OCI-LY1 (cell line): ENCODE measurements at regions not wholly inside any gene's neighbourhood (a gene's known extent, or its start where the extent isn't known, plus 50 kb on each side); places are given as distances from the start of the nearest gene placed in this dataset.

Experiments
- H2AFZ ChIP-seq: fragments of 200-600 bp; sonication (generic), shearing (Covaris generic); 2 replicates; pipeline ENCODE4 v1.6.0; 2014; ENCODE audit warnings: antibody characterized with exemption, mild to moderate bottlenecking, low read length
- H3F3A ChIP-seq: fragments of 200-600 bp; sonication (generic), shearing (Covaris generic); 2 replicates; pipeline ENCODE4 v1.6.0; 2014; ENCODE audit warnings: mild to moderate bottlenecking, antibody characterized with exemption, low read length, moderate library complexity; ENCODE audit not compliant: insufficient read depth
- H3K27ac ChIP-seq: fragments of 200-600 bp; sonication (generic); 2 replicates; pipeline ENCODE4 v1.5.1; 2014; ENCODE audit warnings: low read length, mixed run types, mild to moderate bottlenecking, low read depth; ENCODE audit not compliant: poor library complexity, severe bottlenecking
- H3K27me3 ChIP-seq: fragments of 200-600 bp; sonication (generic); 2 replicates; pipeline ENCODE4 v1.6.0; 2014; ENCODE audit warnings: antibody characterized with exemption, mild to moderate bottlenecking, low read length, moderate library complexity; ENCODE audit not compliant: insufficient read depth
- H3K36me3 ChIP-seq: fragments of 200-600 bp; sonication (generic); 2 replicates; pipeline ENCODE4 v1.6.1; 2014; ENCODE audit warnings: mild to moderate bottlenecking, antibody characterized with exemption, low read length, moderate library complexity, mixed read lengths; ENCODE audit not compliant: insufficient read depth
- H3K4me1 ChIP-seq: fragments of 200-600 bp; sonication (generic); 2 replicates; pipeline ENCODE4 v1.5.1; 2014; ENCODE audit warnings: mild to moderate bottlenecking, low read length, moderate library complexity; ENCODE audit not compliant: insufficient read depth, severe bottlenecking
- H3K4me2 ChIP-seq: fragments of 200-600 bp; sonication (generic), shearing (Covaris generic); 2 replicates; pipeline ENCODE4 v1.6.1; 2014; ENCODE audit warnings: low read length
- H3K4me3 ChIP-seq: fragments of 200-600 bp; sonication (generic); 2 replicates; pipeline ENCODE4 v1.5.1; 2014; ENCODE audit warnings: low read length, low read depth, mild to moderate bottlenecking, mixed read lengths; ENCODE audit not compliant: poor library complexity, severe bottlenecking
- H3K79me2 ChIP-seq: fragments of 200-600 bp; shearing (Covaris generic); 2 replicates; pipeline ENCODE4 v1.6.1; 2016; ENCODE audit warnings: mixed run types, low read length, mixed read lengths; ENCODE audit not compliant: insufficient read depth
- H3K9ac ChIP-seq: fragments of 200-600 bp; sonication (generic), shearing (Covaris generic); 2 replicates; pipeline ENCODE4 v1.6.1; 2014; ENCODE audit warnings: mild to moderate bottlenecking, low read length, mixed read lengths
- H3K9me2 ChIP-seq: fragments of 200-600 bp; sonication (generic), shearing (Covaris generic); 2 replicates; pipeline ENCODE4 v1.6.1; 2014; ENCODE audit warnings: low read depth, mild to moderate bottlenecking, low read length, mixed read lengths
- H3K9me3 ChIP-seq: fragments of 200-600 bp; shearing (Covaris generic); 2 replicates; pipeline ENCODE4 v1.6.1; 2014; ENCODE audit warnings: low read length, mixed read lengths
- H4K20me1 ChIP-seq: fragments of 200-600 bp; sonication (generic), shearing (Covaris generic); 2 replicates; pipeline ENCODE4 v1.6.0; 2016; ENCODE audit warnings: mild to moderate bottlenecking, low read length; ENCODE audit not compliant: insufficient read depth
- CTCF ChIP-seq: fragments of 200-600 bp; sonication (generic), shearing (Covaris generic); IDR thresholded peaks from 2 replicates; pipeline ENCODE4 v1.5.1; 2017; ENCODE audit warnings: mild to moderate bottlenecking, antibody characterized with exemption, low read length, moderate library complexity, mixed read lengths
- EZH2 ChIP-seq: fragments of 200-600 bp; sonication (generic), shearing (Covaris generic); IDR thresholded peaks from 2 replicates; pipeline ENCODE4 v1.8.0; 2017; ENCODE audit warnings: borderline replicate concordance, mixed run types, mild to moderate bottlenecking, antibody characterized with exemption, low read length, moderate library complexity, mixed read lengths

- no peaks in the 10 kb centered on the region for H4K20me1 ChIP-seq
- TF ChIP-seq EZH2 (no peak), CTCF (no peak)
- no peaks in the 10 kb centered on the region for H3K36me3 ChIP-seq
- H2AFZ ChIP-seq = no peak overlapping the region
- no peaks in the 10 kb centered on the region for H3K79me2 ChIP-seq
- H3F3A ChIP-seq = no peaks in the 10 kb centered on the region
- H3K4me2 ChIP-seq = no peak overlapping the region
- no peak overlapping the region for H3K4me3 ChIP-seq
- no peak overlapping the region for H3K9ac ChIP-seq
- no peaks in the 10 kb centered on the region for H3K4me1 ChIP-seq
- H3K27ac ChIP-seq = no peak overlapping the region
- H3K9me2 ChIP-seq = no peaks in the 10 kb centered on the region
- H3K27me3 ChIP-seq = no peaks in the 10 kb centered on the region
- H3K9me3 ChIP-seq = no peaks in the 10 kb centered on the region
Observed at GRCh38 chr2:15752552-15753232, 161.0 kb downstream of the DDX1 start.

DNA sequence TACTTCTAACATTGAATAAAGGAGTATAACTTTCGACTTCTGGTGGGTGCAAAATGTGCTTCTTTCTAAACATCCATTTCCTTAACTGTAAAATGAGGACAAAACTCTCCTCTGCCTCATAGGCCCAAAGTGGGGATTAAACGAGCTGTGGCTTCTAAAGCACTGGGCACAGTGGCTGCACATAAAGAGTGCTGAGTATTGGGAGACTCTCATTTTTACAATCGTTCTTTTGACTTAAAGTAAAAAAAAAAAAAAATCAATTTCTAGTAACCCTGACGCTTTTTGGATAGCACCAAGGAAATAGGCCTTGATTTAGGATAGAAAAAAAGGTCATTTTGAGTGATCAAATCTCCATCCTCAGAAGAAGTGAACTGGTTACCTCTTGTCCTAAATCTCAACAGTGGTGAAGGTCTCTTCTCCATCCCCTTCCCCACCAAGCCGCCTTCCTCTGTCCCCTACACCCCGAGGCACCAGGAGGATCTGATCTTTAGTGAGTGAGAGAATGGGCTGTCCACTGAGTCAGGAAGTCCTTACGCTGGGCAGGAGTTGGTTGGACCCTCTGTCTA is 161.6 kb downstream of the DDX1 start:
- Histone ChIP-seq H3K36me3 (no peaks in the 10 kb centered on the region), H4K20me1 (no peaks in the 10 kb centered on the region), H2AFZ (no peak overlapping the region), H3K79me2 (no peaks in the 10 kb centered on the region), H3F3A (no peaks in the 10 kb centered on the region), H3K27ac (no peak overlapping the region), H3K4me1 (no peaks in the 10 kb centered on the region), H3K4me2 (no peak overlapping the region), H3K9ac (no peak overlapping the region), H3K9me2 (no peaks in the 10 kb centered on the region), H3K27me3 (no peaks in the 10 kb centered on the region), H3K4me3 (no peak overlapping the region), H3K9me3 (no peaks in the 10 kb centered on the region)
- no peak for TF ChIP-seq EZH2
- TF ChIP-seq CTCF = no peak

GRCh38 chr2:15753811-15754702 is 162.4 kb downstream of the DDX1 start:
- no peaks in the 10 kb centered on the region for H3K9me2 ChIP-seq
- H3K9me3 ChIP-seq = no peaks in the 10 kb centered on the region
- H3K4me2 ChIP-seq = no peak overlapping the region
- H3K9ac ChIP-seq = no peak overlapping the region
- H3K36me3 ChIP-seq = no peaks in the 10 kb centered on the region
- no peak overlapping the region for H3K4me3 ChIP-seq
- H3K4me1 ChIP-seq = no peaks in the 10 kb centered on the region
- H2AFZ ChIP-seq = no peak overlapping the region
- H3K27me3 ChIP-seq = no peaks in the 10 kb centered on the region
- no peaks in the 10 kb centered on the region for H3F3A ChIP-seq
- no peak overlapping the region for H3K27ac ChIP-seq
- no peak for TF ChIP-seq EZH2
- no peak for TF ChIP-seq CTCF
- no peaks in the 10 kb centered on the region for H3K79me2 ChIP-seq
- H4K20me1 ChIP-seq = no peaks in the 10 kb centered on the region
